GM18499 (cell line): ENCODE measurements at regions not wholly inside any gene's neighbourhood (a gene's known extent, or its start where the extent isn't known, plus 50 kb on each side); places are given as distances from the start of the nearest gene placed in this dataset.
A peak's percentile ranks its signal among the peaks of the same experiment; 100 is the strongest.

Experiments used
- ATAC-seq: cut with Tn5 transposase; IDR thresholded peaks from one replicate; pipeline ENCODE4 v1.9.1; 2021; ENCODE audit warnings: moderate number of reproducible peaks; ENCODE audit not compliant: insufficient read depth, unreplicated experiment

- ATAC-seq, result no peak
Measured at GRCh38 chr14:65214741-65215140, 112.4 kb upstream of the MAX start.

- ATAC-seq, result no peak
Measured at GRCh38 chr14:65219353-65219752, 117.0 kb upstream of the MAX start.

- no peak for ATAC-seq
Measured at GRCh38 chr14:65222440-65222858, 120.1 kb upstream of the MAX start.

- ATAC-seq, result no peak
Measured at GRCh38 chr14:65223636-65224035, 121.3 kb upstream of the MAX start.

- no peak for ATAC-seq
Measured at GRCh38 chr14:65224799-65225198, 122.5 kb upstream of the MAX start.

GRCh38 chr14:65225299-65226159 is 123.2 kb upstream of the MAX start:
- ATAC-seq, result no peak

- ATAC-seq, result no peak
Measured at GRCh38 chr14:65226824-65227604, 124.7 kb upstream of the MAX start.

- peak; percentile 76 for ATAC-seq
Measured at GRCh38 chr14:65228436-65228835, 126.1 kb upstream of the MAX start.

- ATAC-seq, result no peak
Measured at GRCh38 chr14:65228956-65229747, 126.8 kb upstream of the MAX start.

GRCh38 chr14:65229748-65230728 is 127.7 kb upstream of the MAX start:
- ATAC-seq, result no peak

- ATAC-seq, result no peak
Measured at GRCh38 chr14:65231286-65231980, 129.1 kb upstream of the MAX start.

GRCh38 chr14:65234752-65235361 is 132.5 kb upstream of the MAX start:
- ATAC-seq, result no peak

GRCh38 chr14:65237023-65237814 is 134.9 kb upstream of the MAX start:
- no peak for ATAC-seq

- no peak for ATAC-seq
Measured at GRCh38 chr14:65237941-65238340, 135.6 kb upstream of the MAX start.

GRCh38 chr14:65238456-65238855 is 136.1 kb upstream of the MAX start:
- no peak for ATAC-seq

GRCh38 chr14:65239143-65239937 is 137.0 kb upstream of the MAX start:
- ATAC-seq, result no peak

GRCh38 chr14:65239938-65240296 is 137.6 kb upstream of the MAX start:
- ATAC-seq, result no peak
